ENCODE measurements at regions not wholly inside any gene's neighbourhood (a gene's known extent, or its start where the extent isn't known, plus 50 kb on each side); places are given as distances from the start of the nearest gene placed in this dataset.

- DNase-seq, result no peak
- in situ Hi-C loops (cut with MboI; ENCODE audit: low pct_unique_long_range_greater_than_20kb, low sequenced_read_pairs), result no loop called here
These were observed 327.4 kb upstream of the SHH start for GRCh38 chr7:156139633-156140032.

GRCh38 chr7:156139112-156139511 lies 326.8 kb upstream of the SHH start:
- DNase-seq, result no peak
- in situ Hi-C loops (cut with MboI; ENCODE audit: low pct_unique_long_range_greater_than_20kb, low sequenced_read_pairs), result no loop called here

- no peak for DNase-seq
- in situ Hi-C loops (cut with MboI; ENCODE audit: low pct_unique_long_range_greater_than_20kb, low sequenced_read_pairs), result no loop called here
These were observed 319.6 kb upstream of the SHH start for GRCh38 chr7:156131881-156132280.

GRCh38 chr7:156129522-156129921 lies 317.3 kb upstream of the SHH start:
- in situ Hi-C loops (cut with MboI; ENCODE audit: low pct_unique_long_range_greater_than_20kb, low sequenced_read_pairs), result no loop called here
- DNase-seq, result no peak

- in situ Hi-C loops (cut with MboI; ENCODE audit: low pct_unique_long_range_greater_than_20kb, low sequenced_read_pairs), result no loop called here
These were observed 316.2 kb upstream of the SHH start for GRCh38 chr7:156128496-156128895.

GRCh38 chr7:156127166-156128134 lies 315.2 kb upstream of the SHH start:
- no peak for DNase-seq
- in situ Hi-C loops (cut with MboI; ENCODE audit: low pct_unique_long_range_greater_than_20kb, low sequenced_read_pairs), result no loop called here

More at GRCh38 chr7:156128496-156128895, 316.2 kb upstream of the SHH start:
- DNase-seq, result no peak

GRCh38 chr7:156125841-156126730 lies 313.8 kb upstream of the SHH start:
- in situ Hi-C loops (cut with MboI; ENCODE audit: low pct_unique_long_range_greater_than_20kb, low sequenced_read_pairs), result no loop called here
- no peak for DNase-seq

GRCh38 chr7:156124356-156124755 lies 312.1 kb upstream of the SHH start:
- DNase-seq, result no peak
- in situ Hi-C loops (cut with MboI; ENCODE audit: low pct_unique_long_range_greater_than_20kb, low sequenced_read_pairs), result no loop called here

GRCh38 chr7:156123362-156123761 lies 311.1 kb upstream of the SHH start:
- DNase-seq, result no peak
- in situ Hi-C loops (cut with MboI; ENCODE audit: low pct_unique_long_range_greater_than_20kb, low sequenced_read_pairs), result no loop called here

- in situ Hi-C loops (cut with MboI; ENCODE audit: low pct_unique_long_range_greater_than_20kb, low sequenced_read_pairs), result no loop called here
- no peak for DNase-seq
These were observed 310.6 kb upstream of the SHH start for GRCh38 chr7:156122752-156123354.

- DNase-seq, result no peak
- in situ Hi-C loops (cut with MboI; ENCODE audit: low pct_unique_long_range_greater_than_20kb, low sequenced_read_pairs), result no loop called here
These were observed 309.7 kb upstream of the SHH start for GRCh38 chr7:156121956-156122355.

GRCh38 chr7:156121434-156121833 lies 309.2 kb upstream of the SHH start:
- no peak for DNase-seq
- in situ Hi-C loops (cut with MboI; ENCODE audit: low pct_unique_long_range_greater_than_20kb, low sequenced_read_pairs), result no loop called here

GRCh38 chr7:156120552-156120951 lies 308.3 kb upstream of the SHH start:
- no peak for DNase-seq
- in situ Hi-C loops (cut with MboI; ENCODE audit: low pct_unique_long_range_greater_than_20kb, low sequenced_read_pairs), result no loop called here

GRCh38 chr7:156119771-156120170 lies 307.5 kb upstream of the SHH start:
- no peak for DNase-seq
- in situ Hi-C loops (cut with MboI; ENCODE audit: low pct_unique_long_range_greater_than_20kb, low sequenced_read_pairs), result no loop called here

- DNase-seq, result no peak
These were observed 306.0 kb upstream of the SHH start for GRCh38 chr7:156118248-156118645.

GRCh38 chr7:156117542-156118247 lies 305.4 kb upstream of the SHH start:
- in situ Hi-C loops (cut with MboI; ENCODE audit: low pct_unique_long_range_greater_than_20kb, low sequenced_read_pairs), result no loop called here

More at GRCh38 chr7:156118248-156118645, 306.0 kb upstream of the SHH start:
- in situ Hi-C loops (cut with MboI; ENCODE audit: low pct_unique_long_range_greater_than_20kb, low sequenced_read_pairs), result no loop called here

GRCh38 chr7:156116514-156117215 lies 304.4 kb upstream of the SHH start:
- in situ Hi-C loops (cut with MboI; ENCODE audit: low pct_unique_long_range_greater_than_20kb, low sequenced_read_pairs), result no loop called here
- no peak for DNase-seq

More at GRCh38 chr7:156117542-156118247, 305.4 kb upstream of the SHH start:
- no peak for DNase-seq

GRCh38 chr7:156115582-156115981 lies 303.3 kb upstream of the SHH start:
- in situ Hi-C loops (cut with MboI; ENCODE audit: low pct_unique_long_range_greater_than_20kb, low sequenced_read_pairs), result no loop called here
- DNase-seq, result no peak

All from KBM-7 (cell line).